Keratinocyte (primary cell): ENCODE measurements at regions not wholly inside any gene's neighbourhood (a gene's known extent, or its start where the extent isn't known, plus 50 kb on each side); places are given as distances from the start of the nearest gene placed in this dataset.

Experiments
- DNase-seq: peaks from one replicate; pipeline ENCODE4 v3.0.0-alpha.2; 2011; ENCODE audit warnings: low read depth, missing footprints, low spot score
- FAIRE-seq: peaks from 2 replicates; lab custom pipeline; 2011; peaks lifted over from hg19 to GRCh38; lab: Jason Lieb, UNC
- H2AFZ ChIP-seq: 2 replicates; pipeline ENCODE4 v1.6.0; 2012; ENCODE audit warnings: low read length, control low read depth, inconsistent platforms; ENCODE audit not compliant: control insufficient read depth
- H3K27ac ChIP-seq: 2 replicates; pipeline ENCODE4 v1.5.1; 2011; ENCODE audit warnings: low read length; ENCODE audit not compliant: control insufficient read depth, insufficient read depth
- H3K27me3 ChIP-seq: 3 replicates; pipeline ENCODE4 v1.6.0; 2011; ENCODE audit warnings: low read length; ENCODE audit not compliant: control insufficient read depth, insufficient read depth; ENCODE audit errors: extremely low read depth
- H3K36me3 ChIP-seq, 2 experiments: 2 replicates in 1 of 2; 3 replicates in 1 of 2; pipeline ENCODE4 v1.5.1; 2011; ENCODE audit warnings: low read length in 2 of 2, mild to moderate bottlenecking in 1 of 2; ENCODE audit not compliant: control insufficient read depth in 2 of 2, insufficient read depth in 2 of 2; ENCODE audit errors: extremely low read depth in 1 of 2
- H3K4me1 ChIP-seq: 3 replicates; pipeline ENCODE4 v1.5.1; 2011; ENCODE audit warnings: low read length; ENCODE audit not compliant: control insufficient read depth, insufficient read depth; ENCODE audit errors: extremely low read depth
- H3K4me2 ChIP-seq: 3 replicates; pipeline ENCODE4 v1.6.0; 2011; ENCODE audit warnings: low read depth, low read length; ENCODE audit not compliant: control insufficient read depth, insufficient read depth; ENCODE audit errors: extremely low read depth
- H3K4me3 ChIP-seq, 3 experiments: fragments of 200-600 bp in 1 of 3; sonication (generic) in 1 of 3; 2 replicates in 2 of 3; 3 replicates in 1 of 3; pipeline ENCODE4 v1.5.1; 2011 to 2016; ENCODE audit warnings: low read length in 3 of 3, mild to moderate bottlenecking in 3 of 3, control low read depth in 2 of 3, inconsistent platforms in 1 of 3, low read depth in 1 of 3, mixed read lengths in 1 of 3, mixed run types in 1 of 3, moderate library complexity in 1 of 3; ENCODE audit not compliant: control insufficient read depth in 2 of 3, insufficient read depth in 2 of 3; ENCODE audit errors: extremely low read depth in 1 of 3
- H3K79me2 ChIP-seq: 2 replicates; pipeline ENCODE4 v1.6.0; 2012; ENCODE audit warnings: low read length; ENCODE audit not compliant: control insufficient read depth, insufficient read depth
- H3K9ac ChIP-seq: 3 replicates; pipeline ENCODE4 v1.6.0; 2011; ENCODE audit warnings: low read length; ENCODE audit not compliant: control insufficient read depth, insufficient read depth; ENCODE audit errors: extremely low read depth
- H3K9me1 ChIP-seq: 3 replicates; pipeline ENCODE4 v1.6.0; 2011; ENCODE audit warnings: low read length; ENCODE audit not compliant: control insufficient read depth, insufficient read depth; ENCODE audit errors: extremely low read depth
- H3K9me3 ChIP-seq: 2 replicates; pipeline ENCODE4 v1.5.1; 2012; ENCODE audit warnings: low read depth, low read length; ENCODE audit not compliant: control insufficient read depth
- H4K20me1 ChIP-seq: 3 replicates; pipeline ENCODE4 v1.6.0; 2011; ENCODE audit warnings: low read length; ENCODE audit not compliant: control insufficient read depth, insufficient read depth; ENCODE audit errors: extremely low read depth
- EZH2 ChIP-seq: IDR thresholded peaks from one replicate; pipeline ENCODE4 v1.6.1; 2012; ENCODE audit warnings: inconsistent platforms, mild to moderate bottlenecking, low read length, moderate library complexity
- dilution Hi-C: fragments of 300-500 bp; cut with MboI; formaldehyde crosslinking; loops from one replicate; pipeline ENCODE4 v1.7.0; 2020; ENCODE audit warnings: low sequenced_read_pairs; ENCODE audit not compliant: extremely low pct_ligation_motif_present
- TF ChIP-seq, protein P1 (sequence below), 3 experiments: IDR thresholded peaks in 1 of 3; conservative IDR thresholded peaks in 1 of 3; optimal IDR thresholded peaks in 1 of 3; 2 replicates in 2 of 3; 3 replicates in 1 of 3; pipeline versions ENCODE3 to v1.5.1; 2011; ENCODE audit warnings: low read length in 3 of 3, mild to moderate bottlenecking in 3 of 3, moderate library complexity in 2 of 3, control low read depth in 1 of 3, inconsistent platforms in 1 of 3; ENCODE audit not compliant: insufficient read depth in 2 of 3; ENCODE audit errors: extremely low read depth in 1 of 3

DNA sequence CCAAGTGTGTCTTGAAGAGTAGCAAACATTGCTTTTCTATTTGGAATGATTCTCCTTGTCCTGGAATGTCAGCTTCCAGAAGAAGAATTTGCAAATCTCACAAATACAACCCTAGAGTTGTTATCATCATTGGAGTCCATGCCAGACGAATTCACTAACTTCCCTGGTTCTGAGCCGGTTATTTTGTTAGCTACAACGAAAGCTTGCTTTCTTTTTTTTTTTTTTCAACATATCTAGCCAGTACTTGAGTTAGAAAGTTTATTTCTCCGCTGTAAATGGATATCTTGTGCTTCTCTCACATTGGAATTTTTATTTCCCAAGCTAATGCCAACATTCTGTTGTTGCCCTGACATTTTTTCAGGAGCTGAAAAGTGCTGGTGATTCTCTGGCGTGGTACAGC is 138.1 kb upstream of the POM121L12 start:
- Histone ChIP-seq H3K4me1 (no peaks in the 10 kb centered on the region), H3K36me3 (no peaks in the 10 kb centered on the region), H3K27ac (no peak overlapping the region), H3K27me3 (no peaks in the 10 kb centered on the region), H3K79me2 (no peaks in the 10 kb centered on the region), H2AFZ (no peak overlapping the region), H3K4me3 (no peak overlapping the region), H3K9me3 (no peaks in the 10 kb centered on the region), H3K9me1 (no peaks in the 10 kb centered on the region), H3K4me2 (no peak overlapping the region), H3K9ac (no peak overlapping the region), H4K20me1 (no peaks in the 10 kb centered on the region)
- DNase-seq = no peak
- TF ChIP-seq EZH2 = no peak
- TF ChIP-seq, protein P1, sequence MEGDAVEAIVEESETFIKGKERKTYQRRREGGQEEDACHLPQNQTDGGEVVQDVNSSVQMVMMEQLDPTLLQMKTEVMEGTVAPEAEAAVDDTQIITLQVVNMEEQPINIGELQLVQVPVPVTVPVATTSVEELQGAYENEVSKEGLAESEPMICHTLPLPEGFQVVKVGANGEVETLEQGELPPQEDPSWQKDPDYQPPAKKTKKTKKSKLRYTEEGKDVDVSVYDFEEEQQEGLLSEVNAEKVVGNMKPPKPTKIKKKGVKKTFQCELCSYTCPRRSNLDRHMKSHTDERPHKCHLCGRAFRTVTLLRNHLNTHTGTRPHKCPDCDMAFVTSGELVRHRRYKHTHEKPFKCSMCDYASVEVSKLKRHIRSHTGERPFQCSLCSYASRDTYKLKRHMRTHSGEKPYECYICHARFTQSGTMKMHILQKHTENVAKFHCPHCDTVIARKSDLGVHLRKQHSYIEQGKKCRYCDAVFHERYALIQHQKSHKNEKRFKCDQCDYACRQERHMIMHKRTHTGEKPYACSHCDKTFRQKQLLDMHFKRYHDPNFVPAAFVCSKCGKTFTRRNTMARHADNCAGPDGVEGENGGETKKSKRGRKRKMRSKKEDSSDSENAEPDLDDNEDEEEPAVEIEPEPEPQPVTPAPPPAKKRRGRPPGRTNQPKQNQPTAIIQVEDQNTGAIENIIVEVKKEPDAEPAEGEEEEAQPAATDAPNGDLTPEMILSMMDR (optimal IDR thresholded peaks at IDR 0.05 in 1 of 3, IDR thresholded peaks at IDR 0.05 in 1 of 3, conservative IDR thresholded peaks at IDR 0.05 in 1 of 3; ENCODE audit: extremely low read depth in 1 of 3, insufficient read depth in 2 of 3, low read length in 3 of 3) = no peak
- FAIRE-seq = no peak
- dilution Hi-C loops = no loop called here

DNA sequence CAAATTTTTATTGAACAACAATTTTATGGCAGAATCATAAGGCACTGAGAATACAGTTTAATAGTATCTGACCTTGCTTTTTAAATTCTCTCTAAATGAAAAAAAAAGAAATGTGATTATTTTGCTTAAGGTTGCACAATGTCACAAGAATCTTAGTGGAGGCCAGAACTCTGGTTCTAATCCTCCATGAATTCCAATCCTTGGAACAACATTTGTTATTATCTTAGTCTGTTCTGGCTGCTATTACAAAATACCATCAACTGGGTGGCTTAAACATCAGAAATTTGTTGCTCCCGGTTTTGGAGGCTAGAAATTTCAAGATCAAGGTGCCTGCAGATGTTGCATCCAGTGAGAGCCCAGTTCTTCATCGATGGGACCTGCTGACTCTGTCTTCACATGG is 158.2 kb upstream of the POM121L12 start:
- H3K9me1 ChIP-seq = no peaks in the 10 kb centered on the region
- H3K4me3 ChIP-seq = no peak overlapping the region
- no peaks in the 10 kb centered on the region for H3K9me3 ChIP-seq
- no peak overlapping the region for H3K27ac ChIP-seq
- no peak for FAIRE-seq
- no peak overlapping the region for H3K9ac ChIP-seq
- no peaks in the 10 kb centered on the region for H3K27me3 ChIP-seq
- no peak overlapping the region for H2AFZ ChIP-seq
- no peak overlapping the region for H3K4me2 ChIP-seq
- H3K36me3 ChIP-seq = no peaks in the 10 kb centered on the region
- H3K4me1 ChIP-seq = no peaks in the 10 kb centered on the region
- dilution Hi-C loops = no loop called here
- no peaks in the 10 kb centered on the region for H4K20me1 ChIP-seq
- no peaks in the 10 kb centered on the region for H3K79me2 ChIP-seq
- DNase-seq = no peak
- no peak for TF ChIP-seq EZH2
- TF ChIP-seq, protein P1 (optimal IDR thresholded peaks at IDR 0.05 in 1 of 3, IDR thresholded peaks at IDR 0.05 in 1 of 3, conservative IDR thresholded peaks at IDR 0.05 in 1 of 3; ENCODE audit: extremely low read depth in 1 of 3, insufficient read depth in 2 of 3, low read length in 3 of 3) = no peak
